ENCODE measurements at regions not wholly inside any gene's neighbourhood (a gene's known extent, or its start where the extent isn't known, plus 50 kb on each side); places are given as distances from the start of the nearest gene placed in this dataset.

GRCh38 chr5:155070781-155071180, 57.2 kb downstream of the KIF4B start:
- Histone ChIP-seq H3K9ac (ENCODE audit: low read depth in 1 of 2, low read length in 2 of 2) (no peak overlapping the region), H3K27me3 (ENCODE audit: control insufficient read depth in 4 of 4, insufficient read depth in 4 of 4, low read length in 3 of 4) (no peaks in the 10 kb centered on the region), H3K4me3 (ENCODE audit: low read depth in 1 of 3, low read length in 3 of 3) (no peak overlapping the region), H3K4me1 (ENCODE audit: control insufficient read depth in 4 of 4, insufficient read depth in 4 of 4, low read length in 3 of 4) (no peaks in the 10 kb centered on the region), H3K36me3 (ENCODE audit: control insufficient read depth in 4 of 4, insufficient read depth in 3 of 4, low read depth in 1 of 4, low read length in 3 of 4) (no peaks in the 10 kb centered on the region), H3K27ac (ENCODE audit: low read depth in 1 of 2, low read length in 2 of 2) (no peak overlapping the region), H3K9me3 (ENCODE audit: control insufficient read depth in 4 of 4, low read length in 3 of 4) (no peaks in the 10 kb centered on the region)
- TF ChIP-seq HNF4G (IDR thresholded peaks at IDR 0.05) (no peak), EGR1 (IDR thresholded peaks at IDR 0.05; ENCODE audit: low read depth in 2 of 2) (no peak), FOXA1 (IDR thresholded peaks at IDR 0.05) (no peak), RXRA (IDR thresholded peaks at IDR 0.05) (no peak), RAD21 (IDR thresholded peaks at IDR 0.05) (no peak), FOXA2 (IDR thresholded peaks at IDR 0.05) (no peak), SP1 (IDR thresholded peaks at IDR 0.05) (no peak), JUND (IDR thresholded peaks at IDR 0.05) (no peak), ATF3 (IDR thresholded peaks at IDR 0.05) (no peak), GABPA (IDR thresholded peaks at IDR 0.05 in 1 of 2, conservative IDR thresholded peaks at IDR 0.05 in 1 of 2) (no peak), REST (IDR thresholded peaks at IDR 0.05) (no peak), ZBTB33 (IDR thresholded peaks at IDR 0.05) (no peak), YY1 (IDR thresholded peaks at IDR 0.05) (no peak), NR2F2 (IDR thresholded peaks at IDR 0.05) (no peak), TAF1 (conservative IDR thresholded peaks at IDR 0.05) (no peak), HNF4A (conservative IDR thresholded peaks at IDR 0.05) (no peak)
- TF ChIP-seq, protein P1, sequence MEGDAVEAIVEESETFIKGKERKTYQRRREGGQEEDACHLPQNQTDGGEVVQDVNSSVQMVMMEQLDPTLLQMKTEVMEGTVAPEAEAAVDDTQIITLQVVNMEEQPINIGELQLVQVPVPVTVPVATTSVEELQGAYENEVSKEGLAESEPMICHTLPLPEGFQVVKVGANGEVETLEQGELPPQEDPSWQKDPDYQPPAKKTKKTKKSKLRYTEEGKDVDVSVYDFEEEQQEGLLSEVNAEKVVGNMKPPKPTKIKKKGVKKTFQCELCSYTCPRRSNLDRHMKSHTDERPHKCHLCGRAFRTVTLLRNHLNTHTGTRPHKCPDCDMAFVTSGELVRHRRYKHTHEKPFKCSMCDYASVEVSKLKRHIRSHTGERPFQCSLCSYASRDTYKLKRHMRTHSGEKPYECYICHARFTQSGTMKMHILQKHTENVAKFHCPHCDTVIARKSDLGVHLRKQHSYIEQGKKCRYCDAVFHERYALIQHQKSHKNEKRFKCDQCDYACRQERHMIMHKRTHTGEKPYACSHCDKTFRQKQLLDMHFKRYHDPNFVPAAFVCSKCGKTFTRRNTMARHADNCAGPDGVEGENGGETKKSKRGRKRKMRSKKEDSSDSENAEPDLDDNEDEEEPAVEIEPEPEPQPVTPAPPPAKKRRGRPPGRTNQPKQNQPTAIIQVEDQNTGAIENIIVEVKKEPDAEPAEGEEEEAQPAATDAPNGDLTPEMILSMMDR (IDR thresholded peaks at IDR 0.05; ENCODE audit: low read depth, low read length, missing input control), result no peak
- TF ChIP-seq, protein P2, sequence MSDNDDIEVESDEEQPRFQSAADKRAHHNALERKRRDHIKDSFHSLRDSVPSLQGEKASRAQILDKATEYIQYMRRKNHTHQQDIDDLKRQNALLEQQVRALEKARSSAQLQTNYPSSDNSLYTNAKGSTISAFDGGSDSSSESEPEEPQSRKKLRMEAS (IDR thresholded peaks at IDR 0.05), result no peak
- DNase-seq (ENCODE audit: low spot score), result no peak

All from liver (tissue), 7 donors.